Stimulated activated CD4-positive, alpha-beta T cell treated with anti-CD3 and anti-CD28 coated beads, Interleukin-4, amount 100 ng/mL, for 48 hours (primary cell): ENCODE measurements at regions not wholly inside any gene's neighbourhood (a gene's known extent, or its start where the extent isn't known, plus 50 kb on each side); places are given as distances from the start of the nearest gene placed in this dataset.

Source experiments
- DNase-seq, 2 donors: peaks; one replicate each; pipeline ENCODE4 v3.0.0-alpha.2; 2020; ENCODE audit warnings: low read depth in 2 of 2

- DNase-seq = peak in 1 of 2 donors; percentile 2
Measured at GRCh38 chr2:5915881-5916310, 223.7 kb downstream of the SOX11 start.

- DNase-seq = no peak
Measured at GRCh38 chr2:5921081-5921642, 229.0 kb downstream of the SOX11 start.

GRCh38 chr2:5923957-5924945, 232.1 kb downstream of the SOX11 start:
- DNase-seq = no peak

- DNase-seq = no peak
Measured at GRCh38 chr2:5925604-5926003, 233.4 kb downstream of the SOX11 start.

- DNase-seq = no peak
Measured at GRCh38 chr2:5926871-5927512, 234.8 kb downstream of the SOX11 start.

- no peak for DNase-seq
Measured at GRCh38 chr2:5932556-5933469, 240.6 kb downstream of the SOX11 start.

- no peak for DNase-seq
Measured at GRCh38 chr2:5933669-5934068, 241.5 kb downstream of the SOX11 start.

- DNase-seq = no peak
Measured at GRCh38 chr2:5937321-5937720, 245.1 kb downstream of the SOX11 start.

- DNase-seq = no peak
Measured at GRCh38 chr2:5937851-5938565, 245.8 kb downstream of the SOX11 start.

GRCh38 chr2:5938566-5938896, 246.3 kb downstream of the SOX11 start:
- no peak for DNase-seq

- no peak for DNase-seq
Measured at GRCh38 chr2:5939553-5939952, 247.4 kb downstream of the SOX11 start.

- DNase-seq = no peak
Measured at GRCh38 chr2:5940596-5941535, 248.7 kb downstream of the SOX11 start.

- no peak for DNase-seq
Measured at GRCh38 chr2:5942204-5942603, 250.0 kb downstream of the SOX11 start.

GRCh38 chr2:5945742-5946141, 253.6 kb downstream of the SOX11 start:
- DNase-seq = no peak

- DNase-seq = no peak
Measured at GRCh38 chr2:5946225-5947115, 254.3 kb downstream of the SOX11 start.

GRCh38 chr2:5950736-5951135, 258.6 kb downstream of the SOX11 start:
- no peak for DNase-seq

GRCh38 chr2:5951471-5951870, 259.3 kb downstream of the SOX11 start:
- no peak for DNase-seq

GRCh38 chr2:5953525-5953924, 261.3 kb downstream of the SOX11 start:
- DNase-seq = no peak

- DNase-seq = no peak
Measured at GRCh38 chr2:5954509-5954908, 262.3 kb downstream of the SOX11 start.
